ENCODE measurements at regions not wholly inside any gene's neighbourhood (a gene's known extent, or its start where the extent isn't known, plus 50 kb on each side); places are given as distances from the start of the nearest gene placed in this dataset.

- Mint-ChIP-seq H3K27ac (ENCODE audit: unreplicated experiment) (no peak overlapping the region), H3K27me3 (ENCODE audit: unreplicated experiment) (peaks cover 27% of the 10 kb centered on the region), H3K4me1 (ENCODE audit: low read depth, unreplicated experiment) (no peaks in the 10 kb centered on the region), H3K9me3 (ENCODE audit: low read depth, unreplicated experiment) (no peaks in the 10 kb centered on the region), H3K4me3 (ENCODE audit: low read depth, unreplicated experiment) (no peak overlapping the region), H3K36me3 (ENCODE audit: insufficient read depth, unreplicated experiment) (no peaks in the 10 kb centered on the region)
- no peak for DNase-seq
- TF ChIP-seq CTCF (IDR thresholded peaks at IDR 0.05; ENCODE audit: unreplicated experiment): no peak
- BruUV-seq (replicated peaks): no TSS peak
- CTCF ChIA-PET: no interaction called here
- intact Hi-C loops (cut with micrococcal nuclease; ENCODE audit: unreplicated experiment): no loop called here
Measured at GRCh38 chr3:69532547-69533224, 146.8 kb upstream of the FRMD4B start.

GRCh38 chr3:69531576-69532546, 146.0 kb upstream of the FRMD4B start:
- no peak for DNase-seq
- Mint-ChIP-seq H3K27me3 (ENCODE audit: unreplicated experiment) (peaks cover 27% of the 10 kb centered on the region), H3K4me3 (ENCODE audit: low read depth, unreplicated experiment) (no peak overlapping the region), H3K4me1 (ENCODE audit: low read depth, unreplicated experiment) (no peaks in the 10 kb centered on the region), H3K27ac (ENCODE audit: unreplicated experiment) (no peak overlapping the region), H3K36me3 (ENCODE audit: insufficient read depth, unreplicated experiment) (no peaks in the 10 kb centered on the region), H3K9me3 (ENCODE audit: low read depth, unreplicated experiment) (no peaks in the 10 kb centered on the region)
- intact Hi-C loops (cut with micrococcal nuclease; ENCODE audit: unreplicated experiment): no loop called here
- BruUV-seq (replicated peaks): no TSS peak
- CTCF ChIA-PET: no interaction called here
- no peak for TF ChIP-seq CTCF (IDR thresholded peaks at IDR 0.05; ENCODE audit: unreplicated experiment)

- Mint-ChIP-seq H3K27me3 (ENCODE audit: unreplicated experiment) (peaks cover 27% of the 10 kb centered on the region), H3K27ac (ENCODE audit: unreplicated experiment) (no peak overlapping the region), H3K9me3 (ENCODE audit: low read depth, unreplicated experiment) (no peaks in the 10 kb centered on the region), H3K4me3 (ENCODE audit: low read depth, unreplicated experiment) (no peak overlapping the region), H3K36me3 (ENCODE audit: insufficient read depth, unreplicated experiment) (no peaks in the 10 kb centered on the region), H3K4me1 (ENCODE audit: low read depth, unreplicated experiment) (no peaks in the 10 kb centered on the region)
- DNase-seq: no peak
- intact Hi-C loops (cut with micrococcal nuclease; ENCODE audit: unreplicated experiment): no loop called here
- CTCF ChIA-PET: no interaction called here
- no peak for TF ChIP-seq CTCF (IDR thresholded peaks at IDR 0.05; ENCODE audit: unreplicated experiment)
- BruUV-seq (replicated peaks): no TSS peak
Measured at GRCh38 chr3:69530554-69530953, 144.7 kb upstream of the FRMD4B start.

GRCh38 chr3:69527498-69527897, 141.6 kb upstream of the FRMD4B start:
- TF ChIP-seq CTCF (IDR thresholded peaks at IDR 0.05; ENCODE audit: unreplicated experiment): no peak
- Mint-ChIP-seq H3K27me3 (ENCODE audit: unreplicated experiment) (peaks cover 13% of the 10 kb centered on the region), H3K4me1 (ENCODE audit: low read depth, unreplicated experiment) (no peaks in the 10 kb centered on the region), H3K27ac (ENCODE audit: unreplicated experiment) (no peak overlapping the region), H3K4me3 (ENCODE audit: low read depth, unreplicated experiment) (no peak overlapping the region), H3K36me3 (ENCODE audit: insufficient read depth, unreplicated experiment) (no peaks in the 10 kb centered on the region), H3K9me3 (ENCODE audit: low read depth, unreplicated experiment) (peaks cover 3% of the 10 kb centered on the region)
- intact Hi-C loops (cut with micrococcal nuclease; ENCODE audit: unreplicated experiment): no loop called here
- BruUV-seq (replicated peaks): no TSS peak
- CTCF ChIA-PET: no interaction called here
- DNase-seq: no peak

All from Calu3 (cell line).